ENCODE measurements at regions not wholly inside any gene's neighbourhood (a gene's known extent, or its start where the extent isn't known, plus 50 kb on each side); places are given as distances from the start of the nearest gene placed in this dataset.

DNA sequence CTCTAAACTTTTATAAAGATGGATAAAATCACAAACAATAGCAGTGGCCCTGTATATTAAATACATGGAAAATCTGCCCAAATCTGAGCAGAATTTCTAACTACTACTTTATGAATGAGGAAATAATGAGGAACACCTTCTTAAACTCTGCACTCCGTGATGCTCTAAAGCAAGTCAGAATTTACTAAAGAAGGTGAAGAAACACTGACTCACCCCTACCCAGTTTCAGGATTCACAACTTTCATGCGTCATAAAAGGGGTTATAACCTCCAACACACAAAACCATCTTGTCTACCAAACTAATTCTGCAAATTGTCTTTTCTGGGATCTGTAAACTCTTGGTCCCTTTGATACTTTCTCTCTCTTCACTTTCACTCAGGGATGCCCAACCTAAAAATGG, 561.1 kb upstream of the ACO1 start:
- TF ChIP-seq, protein P1, sequence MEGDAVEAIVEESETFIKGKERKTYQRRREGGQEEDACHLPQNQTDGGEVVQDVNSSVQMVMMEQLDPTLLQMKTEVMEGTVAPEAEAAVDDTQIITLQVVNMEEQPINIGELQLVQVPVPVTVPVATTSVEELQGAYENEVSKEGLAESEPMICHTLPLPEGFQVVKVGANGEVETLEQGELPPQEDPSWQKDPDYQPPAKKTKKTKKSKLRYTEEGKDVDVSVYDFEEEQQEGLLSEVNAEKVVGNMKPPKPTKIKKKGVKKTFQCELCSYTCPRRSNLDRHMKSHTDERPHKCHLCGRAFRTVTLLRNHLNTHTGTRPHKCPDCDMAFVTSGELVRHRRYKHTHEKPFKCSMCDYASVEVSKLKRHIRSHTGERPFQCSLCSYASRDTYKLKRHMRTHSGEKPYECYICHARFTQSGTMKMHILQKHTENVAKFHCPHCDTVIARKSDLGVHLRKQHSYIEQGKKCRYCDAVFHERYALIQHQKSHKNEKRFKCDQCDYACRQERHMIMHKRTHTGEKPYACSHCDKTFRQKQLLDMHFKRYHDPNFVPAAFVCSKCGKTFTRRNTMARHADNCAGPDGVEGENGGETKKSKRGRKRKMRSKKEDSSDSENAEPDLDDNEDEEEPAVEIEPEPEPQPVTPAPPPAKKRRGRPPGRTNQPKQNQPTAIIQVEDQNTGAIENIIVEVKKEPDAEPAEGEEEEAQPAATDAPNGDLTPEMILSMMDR (conservative IDR thresholded peaks at IDR 0.05 in 1 of 2, IDR thresholded peaks at IDR 0.05 in 1 of 2; ENCODE audit: extremely low read depth in 1 of 2, insufficient read depth in 1 of 2, low read depth in 1 of 2, low read length in 2 of 2) = no peak
- TF ChIP-seq EZH2 (IDR thresholded peaks at IDR 0.05; ENCODE audit: borderline replicate concordance, low read length) = no peak

Measured in mammary epithelial cell (primary cell).